ENCODE measurements at regions not wholly inside any gene's neighbourhood (a gene's known extent, or its start where the extent isn't known, plus 50 kb on each side); places are given as distances from the start of the nearest gene placed in this dataset.

DNA sequence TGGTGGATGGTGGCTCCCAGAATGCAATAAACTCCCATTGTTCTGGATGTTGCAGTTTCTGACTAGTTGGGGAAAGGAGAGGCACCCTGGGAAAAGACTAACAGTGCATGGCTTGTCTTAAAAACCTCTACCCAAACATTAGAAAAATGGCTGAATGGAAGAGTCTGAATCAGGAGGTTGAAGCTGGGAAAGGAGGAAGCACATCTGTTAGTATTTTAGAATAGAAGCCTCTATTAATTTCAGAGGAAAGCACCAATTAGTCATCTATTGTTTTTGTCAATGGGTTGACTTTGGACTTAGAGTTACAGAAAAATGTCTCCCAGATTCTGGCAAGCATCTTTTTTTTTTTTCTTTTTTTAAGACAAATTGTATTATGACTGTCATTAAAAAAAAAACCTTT is 56.1 kb upstream of the ELMO1 start:
- DNase-seq = no peak

DNA sequence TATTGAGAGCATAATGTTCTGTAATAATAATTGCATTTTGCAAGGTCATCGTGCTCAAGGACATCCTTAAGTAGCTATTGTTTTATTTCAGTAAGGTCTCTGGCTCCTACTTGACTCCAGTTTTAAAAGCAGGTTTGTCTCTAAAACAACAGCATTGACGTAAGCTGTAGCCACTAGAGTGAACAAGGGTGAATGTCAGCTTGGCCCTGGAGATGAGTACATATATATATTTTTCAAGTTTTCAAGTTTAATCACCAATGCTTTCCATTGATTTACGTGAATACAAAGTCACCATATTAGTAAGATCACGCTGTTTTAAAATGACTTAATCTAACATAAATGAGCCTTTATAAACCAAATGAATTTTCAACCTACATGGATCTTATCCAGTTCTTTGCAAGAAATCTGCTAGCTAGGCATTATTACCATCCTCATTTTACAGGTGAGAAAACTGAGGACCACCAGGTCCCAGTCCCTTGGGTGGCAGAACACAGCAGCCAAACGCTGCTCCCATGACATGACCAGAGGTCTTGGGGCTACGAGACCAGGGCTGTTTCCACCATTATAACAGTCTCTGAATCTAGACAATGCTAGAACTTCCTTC is 57.2 kb upstream of the ELMO1 start:
- no peak for DNase-seq

DNA sequence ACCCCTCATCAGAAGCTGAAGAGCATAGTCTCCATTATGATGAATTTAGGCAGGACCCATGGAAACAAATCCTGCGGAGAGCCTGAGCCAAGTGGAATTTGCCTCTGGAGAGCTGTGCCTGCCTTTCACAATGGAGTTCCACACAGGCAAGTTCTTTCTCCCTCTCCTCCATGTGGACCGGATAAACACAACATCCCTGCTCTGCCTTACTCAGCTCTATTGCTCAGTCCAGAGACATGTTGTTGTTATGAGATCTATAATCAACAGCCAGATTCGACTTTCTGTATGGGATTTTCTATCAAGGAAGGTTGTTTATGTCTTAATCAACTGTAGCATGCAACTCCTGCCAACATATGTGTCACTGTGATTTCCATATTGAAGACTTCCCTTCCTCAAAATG is 59.5 kb upstream of the ELMO1 start:
- DNase-seq = no peak

DNA sequence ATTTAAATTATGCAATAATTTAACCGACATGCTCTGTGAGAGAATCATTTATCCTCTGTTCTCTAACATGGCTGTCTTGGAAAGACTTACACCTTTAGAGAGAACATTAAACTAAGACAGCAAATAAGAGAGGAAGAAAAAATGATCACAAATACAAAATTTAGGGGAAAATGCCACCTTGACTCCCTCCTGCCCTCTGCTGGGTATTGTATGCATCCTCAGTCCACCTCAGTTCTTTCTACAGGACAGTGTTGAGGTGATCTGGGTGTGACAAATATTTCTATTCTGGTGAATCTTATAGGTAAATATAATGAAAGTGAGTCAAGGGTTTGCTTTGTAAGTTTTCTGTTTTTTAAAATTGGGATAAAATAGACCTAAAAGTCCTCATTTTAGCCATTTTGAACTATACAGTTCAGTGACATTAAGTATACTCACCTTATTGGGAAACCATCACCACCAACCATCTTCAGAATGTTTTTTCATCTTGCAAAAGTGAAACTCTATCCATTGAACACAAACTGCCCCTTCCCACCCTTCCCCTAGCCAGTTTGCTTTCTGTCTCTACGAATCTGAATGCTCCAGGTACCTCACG is 61.5 kb upstream of the ELMO1 start:
- peak; percentile 15 for DNase-seq

DNA sequence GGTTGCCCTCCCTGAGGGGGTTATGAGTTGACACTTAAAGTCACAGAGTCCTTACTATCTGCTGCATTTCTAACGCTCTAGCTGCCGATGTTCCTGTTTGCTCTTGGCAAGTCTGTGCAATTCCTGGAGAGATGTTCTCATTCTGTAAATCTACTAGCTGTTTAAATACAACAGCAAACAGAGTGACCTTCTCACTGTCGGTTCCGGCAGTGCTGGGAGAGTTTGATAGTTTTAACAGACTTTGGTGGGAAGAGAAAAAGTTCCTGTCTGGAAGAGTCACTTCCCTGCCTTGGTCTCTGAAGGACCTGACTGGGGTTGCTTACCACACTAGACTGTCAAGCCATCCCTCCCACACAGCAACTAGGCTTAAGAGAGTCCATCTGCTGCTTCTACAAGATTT is 63.3 kb upstream of the ELMO1 start:
- no peak for DNase-seq

DNA sequence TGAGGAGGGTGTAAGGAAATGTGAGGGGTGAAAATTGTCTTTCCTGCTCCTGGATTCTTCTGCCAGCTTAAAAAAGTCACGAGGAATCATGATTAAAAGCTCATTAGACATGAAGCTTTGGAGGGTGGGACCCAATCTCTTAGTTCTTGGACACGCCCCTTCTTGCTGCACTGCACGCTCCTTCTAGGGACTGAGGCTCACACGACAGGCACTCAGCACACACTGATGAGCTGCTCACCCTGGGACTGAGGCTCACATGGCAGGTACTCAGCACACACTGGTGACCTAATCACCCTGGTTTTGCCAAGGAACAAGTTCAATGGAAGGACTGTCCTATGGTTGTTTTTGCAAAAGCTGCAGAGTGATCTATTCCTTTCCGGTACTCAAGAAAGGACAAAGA is 65.8 kb upstream of the ELMO1 start:
- DNase-seq = no peak

DNA sequence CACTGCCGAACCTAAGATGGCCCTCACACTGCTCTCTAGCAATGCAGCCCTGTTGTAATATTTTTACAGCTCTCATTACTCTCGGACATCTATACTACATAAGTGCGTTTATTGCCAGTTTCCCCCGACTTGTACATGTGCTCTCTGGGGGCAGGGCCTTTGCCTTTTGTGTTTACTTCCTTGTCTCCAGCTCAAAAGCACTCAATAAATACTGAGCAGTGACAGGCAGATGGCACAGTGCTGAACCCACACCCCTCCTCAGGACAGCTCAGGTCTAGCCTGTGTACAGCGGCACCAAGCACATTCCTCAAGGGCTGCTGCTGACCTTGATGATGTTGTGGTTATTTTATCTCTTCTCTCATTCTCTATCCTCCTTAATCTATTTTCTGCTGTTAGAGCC is 68.0 kb upstream of the ELMO1 start:
- no peak for DNase-seq

DNA sequence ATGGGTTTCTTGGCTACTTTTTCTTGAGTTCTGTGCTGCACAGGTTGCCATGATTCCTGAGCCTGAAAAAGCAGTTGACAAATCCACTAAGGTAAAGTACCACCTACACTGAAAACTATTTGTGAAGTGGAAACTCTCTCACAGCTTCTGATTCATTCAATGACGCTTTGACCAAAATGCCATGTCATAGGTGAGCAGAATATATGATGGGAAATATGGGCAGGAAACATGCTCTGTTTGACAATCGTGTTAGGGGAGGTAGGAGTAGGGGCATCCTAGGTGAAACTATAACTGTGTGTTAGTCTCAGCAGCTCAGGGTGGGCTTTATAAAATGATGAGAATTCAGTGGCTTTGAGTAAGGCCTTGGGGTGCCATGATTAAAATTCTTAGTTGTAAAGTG is 69.6 kb upstream of the ELMO1 start:
- DNase-seq = no peak

DNA sequence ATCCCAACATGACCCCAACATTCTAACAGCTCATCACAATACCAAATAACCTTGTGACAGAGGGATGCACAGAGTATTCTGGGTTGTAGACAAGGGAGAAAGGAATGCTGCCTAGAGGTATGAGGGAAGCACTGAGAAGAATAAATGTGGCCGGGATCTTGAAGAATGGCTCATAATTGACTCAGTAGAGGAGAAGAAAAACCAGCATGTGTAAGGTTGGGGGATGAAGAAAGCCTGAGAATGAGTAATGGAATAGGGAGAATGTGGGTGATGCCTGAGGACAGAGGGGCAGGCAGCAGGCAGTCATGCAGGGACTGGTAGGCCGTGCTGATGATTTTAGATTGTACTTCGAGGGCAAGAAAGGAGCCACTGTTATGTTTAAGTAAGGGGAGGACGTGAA is 75.4 kb upstream of the ELMO1 start:
- no peak for DNase-seq

DNA sequence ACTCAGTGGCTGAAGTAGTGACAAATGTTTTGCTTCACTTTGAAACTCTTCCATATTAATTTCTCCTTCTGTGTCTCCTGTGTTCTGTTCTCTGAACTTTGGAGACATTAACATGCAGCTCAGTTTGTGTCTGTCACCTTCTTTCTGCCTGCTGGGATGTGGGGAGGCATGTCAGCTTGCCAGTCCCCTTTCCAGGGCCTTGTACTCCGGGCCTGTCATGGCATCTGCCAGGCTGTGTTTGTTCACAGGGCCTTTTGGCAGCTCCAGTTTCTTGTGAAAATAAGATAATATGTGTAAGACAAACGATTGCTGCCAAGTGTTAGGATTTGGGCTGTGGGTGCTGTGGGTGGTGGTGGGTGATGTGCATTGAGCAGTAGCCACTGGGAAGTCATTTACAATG is 76.1 kb upstream of the ELMO1 start:
- no peak for DNase-seq

DNA sequence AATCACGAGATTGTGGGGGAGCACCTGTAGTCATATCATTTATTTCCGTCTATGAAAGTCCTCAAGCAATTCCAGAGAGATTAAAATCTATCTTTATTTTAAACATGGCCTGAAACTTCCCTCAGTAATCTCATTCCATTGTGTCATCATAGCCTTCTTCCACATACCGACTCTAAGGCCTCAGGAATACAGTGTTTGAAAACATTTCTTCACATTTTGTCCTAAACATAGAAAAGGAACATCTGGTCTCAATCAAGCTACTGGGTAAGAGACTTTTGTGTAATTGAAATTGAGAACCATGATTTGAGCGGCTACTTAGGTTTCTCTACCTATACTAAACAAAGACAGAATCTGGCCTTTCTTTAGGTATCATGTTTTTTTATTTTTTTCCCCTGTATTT is 78.0 kb upstream of the ELMO1 start:
- no peak for DNase-seq

DNA sequence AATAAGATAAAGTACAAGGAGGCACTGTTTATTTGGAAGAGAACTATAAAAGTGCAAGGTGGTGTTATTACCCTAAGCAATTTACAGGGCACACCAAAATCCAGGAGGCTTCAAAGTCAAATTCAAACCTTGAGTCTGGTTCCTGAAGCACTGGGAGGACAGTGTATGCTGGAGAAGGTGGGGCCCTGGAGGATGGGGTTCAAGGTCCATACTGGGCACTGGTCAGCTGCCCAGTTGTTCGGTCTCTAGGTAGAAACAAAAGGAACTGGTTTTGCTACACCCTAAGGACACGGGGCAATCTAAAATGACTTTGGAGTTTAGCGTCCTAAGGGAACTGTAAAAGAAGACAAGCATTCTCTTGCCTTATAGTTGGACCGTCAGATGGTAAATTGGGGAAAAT is 78.4 kb upstream of the ELMO1 start:
- DNase-seq = no peak

DNA sequence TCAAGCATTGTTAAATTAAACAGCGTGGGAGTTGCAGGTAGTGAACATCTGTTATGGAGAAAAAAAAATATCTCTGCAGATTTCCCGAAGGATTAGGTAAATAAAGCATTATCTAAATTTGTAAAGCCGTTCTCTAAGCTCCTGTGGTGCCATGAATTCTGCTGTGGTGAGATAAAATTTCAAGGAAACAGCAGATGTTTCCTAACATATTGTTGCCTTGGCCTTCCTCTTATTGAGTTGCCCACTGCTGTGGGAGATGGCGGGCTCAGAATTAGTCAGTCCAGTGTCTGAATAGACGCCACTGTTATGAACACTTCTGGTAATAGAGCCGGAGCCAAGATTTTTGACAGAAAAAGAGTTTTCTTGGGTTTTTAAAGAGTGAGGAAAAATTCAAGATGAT is 82.6 kb upstream of the ELMO1 start:
- peak; percentile 63 for DNase-seq

DNA sequence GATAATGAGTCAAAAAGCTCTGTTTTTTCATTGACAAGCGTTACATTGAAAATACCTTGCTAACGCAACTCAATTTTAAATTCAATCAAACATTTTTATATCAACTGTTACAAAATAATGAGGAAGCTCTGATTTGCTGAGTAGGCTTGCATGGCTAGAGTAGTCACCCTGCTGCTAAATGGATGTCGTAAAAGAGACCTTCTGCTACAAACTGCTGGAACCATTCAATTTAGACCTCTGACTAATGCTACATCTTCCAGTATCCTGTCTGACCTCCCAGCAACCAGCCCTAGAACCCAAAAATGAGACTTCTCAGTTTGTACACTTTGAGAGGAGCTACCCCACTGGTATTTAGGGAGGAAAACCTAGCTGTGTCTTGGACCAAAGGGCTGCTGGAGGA is 84.0 kb upstream of the ELMO1 start:
- DNase-seq = no peak

DNA sequence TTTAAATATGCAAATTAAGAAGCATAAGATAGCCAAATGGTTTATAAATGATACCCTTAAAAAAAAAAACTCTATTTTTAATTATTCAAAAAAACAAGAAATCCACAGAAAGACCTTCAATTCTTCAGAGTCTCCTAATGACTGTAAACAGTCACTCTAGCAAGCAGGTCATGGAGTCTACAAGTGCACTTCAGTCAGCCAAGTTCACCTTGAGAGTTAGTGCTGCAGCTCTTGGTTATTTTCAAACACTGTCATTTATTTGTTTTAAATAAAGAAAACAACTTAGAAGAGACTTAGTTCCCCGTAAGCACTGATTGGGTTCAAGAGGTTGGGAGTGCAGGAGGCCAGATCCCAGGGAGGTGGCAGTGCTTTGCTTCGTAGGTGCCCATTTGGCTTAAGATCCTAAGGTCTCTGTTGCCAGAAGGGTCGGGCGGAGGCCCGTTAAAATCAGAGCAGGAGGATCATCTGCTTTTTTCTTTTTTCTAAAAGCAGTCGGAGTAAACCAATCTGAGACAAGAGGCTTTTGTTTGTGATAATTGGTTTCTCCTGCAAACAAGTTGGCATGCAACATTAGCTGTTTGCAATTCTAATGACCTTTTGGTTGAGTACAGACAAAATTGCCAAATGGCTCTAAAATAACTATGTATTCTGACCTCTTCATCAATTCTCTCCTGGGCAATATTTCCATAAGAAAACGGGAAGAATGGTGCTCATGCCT is 86.4 kb upstream of the ELMO1 start:
- DNase-seq = no peak

DNA sequence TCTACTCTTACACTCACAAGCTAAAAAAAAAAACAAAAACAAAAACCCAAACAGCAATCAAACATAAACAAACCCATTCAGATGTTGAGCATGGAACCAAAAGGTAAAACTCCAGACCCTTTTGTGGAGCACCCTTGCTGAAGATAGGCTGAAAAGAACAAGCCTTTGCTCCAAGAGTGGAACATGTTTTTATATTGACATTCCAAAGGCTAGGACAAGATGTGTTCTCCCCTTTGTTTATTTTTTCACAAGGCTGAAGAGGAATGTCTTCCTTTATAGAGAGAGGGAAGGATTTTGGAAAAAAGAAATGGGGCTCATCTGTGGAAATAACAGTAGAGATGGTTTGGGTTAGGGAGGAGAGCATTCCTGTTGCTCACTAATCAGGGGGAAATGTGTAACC is 87.2 kb upstream of the ELMO1 start:
- DNase-seq = no peak

DNA sequence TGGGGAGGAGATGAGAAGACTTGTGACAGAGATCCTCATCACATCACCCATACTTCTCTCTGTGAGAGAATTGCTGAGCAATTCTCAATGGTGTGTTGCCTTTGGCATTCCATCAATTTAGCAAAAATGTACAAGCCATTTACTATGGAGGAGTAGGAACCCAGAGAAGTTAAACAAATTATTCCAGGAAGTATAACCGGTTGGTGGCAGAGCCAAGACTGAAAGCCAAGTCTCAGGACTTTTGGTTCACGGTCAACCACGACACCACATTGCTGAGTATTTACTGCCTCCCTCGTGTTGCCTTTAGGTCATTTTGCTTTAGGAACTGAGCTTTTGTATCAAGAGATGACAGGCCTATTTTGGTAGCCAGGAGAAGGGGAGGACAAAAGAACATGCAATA is 88.0 kb upstream of the ELMO1 start:
- DNase-seq = no peak

DNA sequence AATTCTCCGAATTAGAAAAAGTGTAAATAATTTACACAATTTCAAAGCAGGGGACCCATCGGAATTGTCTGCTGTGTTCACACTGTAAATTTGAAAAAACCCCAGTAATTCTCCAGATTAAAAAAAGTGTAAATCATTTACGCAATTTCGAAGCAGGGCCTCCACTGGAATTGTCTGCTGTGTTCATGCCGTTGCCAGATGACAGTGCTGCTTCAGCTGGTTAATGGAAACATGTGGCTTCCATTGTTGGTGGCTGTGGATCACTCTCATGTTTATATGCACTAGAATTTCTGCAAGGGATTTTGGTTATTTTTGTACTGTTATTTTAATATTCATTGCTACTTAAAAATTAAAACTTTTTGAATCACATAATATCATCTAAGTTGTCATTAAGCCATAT is 88.8 kb upstream of the ELMO1 start:
- no peak for DNase-seq

DNA sequence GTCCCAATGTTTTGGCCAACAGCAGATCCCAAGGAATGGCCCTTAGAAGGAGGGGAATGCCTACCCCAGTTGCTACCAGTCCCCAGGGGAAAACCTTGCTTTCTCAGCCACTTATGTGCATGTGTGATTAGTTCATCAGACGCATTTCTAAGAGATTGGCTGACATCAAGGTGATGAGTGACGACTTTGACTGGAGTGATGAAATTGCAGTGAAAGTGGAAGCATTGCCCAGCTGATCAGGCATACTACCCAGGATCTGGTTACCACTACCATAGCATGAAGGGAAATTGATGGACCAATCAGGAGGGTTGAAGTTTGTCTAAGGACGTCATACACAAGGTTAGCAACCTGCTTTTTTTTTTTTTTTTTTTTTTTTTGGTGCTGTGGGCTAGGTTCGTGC is 90.3 kb upstream of the ELMO1 start:
- no peak for DNase-seq

DNA sequence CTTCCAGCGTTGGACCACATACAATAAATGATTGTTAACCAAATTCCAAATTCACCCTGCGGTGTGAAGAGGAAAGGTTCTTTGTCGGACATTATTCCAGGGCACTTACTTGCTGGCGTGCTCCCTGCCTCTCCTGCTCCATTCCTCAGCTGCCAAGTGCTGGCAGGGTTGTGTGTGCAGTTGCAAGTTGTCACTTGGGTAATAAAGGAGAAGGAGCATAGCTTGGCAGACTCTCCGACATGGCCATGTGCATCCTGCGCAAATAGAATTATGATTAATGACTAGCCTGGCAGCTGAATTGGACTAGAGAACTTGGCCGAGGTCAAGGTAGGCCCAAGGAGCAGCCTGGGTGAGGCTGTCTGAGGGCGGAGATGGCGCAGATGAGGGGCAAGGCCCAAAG is 92.3 kb upstream of the ELMO1 start:
- no peak for DNase-seq

DNA sequence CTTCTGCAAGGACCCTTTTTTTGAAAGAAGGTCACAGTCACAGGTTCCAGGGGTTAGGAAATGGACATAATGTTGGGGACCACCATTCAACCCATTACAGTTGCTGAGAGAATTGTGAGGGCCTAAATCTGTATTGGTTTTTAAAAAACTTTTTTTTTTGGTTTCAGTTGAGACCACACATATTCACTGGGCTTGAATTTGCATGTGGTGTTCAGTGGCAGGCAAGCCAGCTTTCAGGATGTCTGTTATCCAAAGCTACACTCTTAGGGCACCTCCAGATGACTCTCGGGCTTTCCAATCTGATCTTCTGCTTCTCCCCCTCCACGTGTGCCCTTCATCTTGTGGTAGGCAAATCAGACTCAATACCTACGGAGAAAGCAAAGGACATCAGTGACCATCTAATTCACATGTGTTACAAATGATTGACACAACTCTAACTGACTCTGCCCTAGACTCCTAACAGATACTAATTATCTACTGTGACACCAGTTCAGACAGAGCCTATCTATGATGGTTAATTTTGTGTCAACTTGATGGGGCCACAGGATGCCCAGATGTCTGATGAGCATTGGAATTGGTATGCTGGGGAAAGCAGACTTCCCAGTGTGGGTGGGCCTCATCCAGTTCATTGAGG is 93.3 kb upstream of the ELMO1 start:
- no peak for DNase-seq

DNA sequence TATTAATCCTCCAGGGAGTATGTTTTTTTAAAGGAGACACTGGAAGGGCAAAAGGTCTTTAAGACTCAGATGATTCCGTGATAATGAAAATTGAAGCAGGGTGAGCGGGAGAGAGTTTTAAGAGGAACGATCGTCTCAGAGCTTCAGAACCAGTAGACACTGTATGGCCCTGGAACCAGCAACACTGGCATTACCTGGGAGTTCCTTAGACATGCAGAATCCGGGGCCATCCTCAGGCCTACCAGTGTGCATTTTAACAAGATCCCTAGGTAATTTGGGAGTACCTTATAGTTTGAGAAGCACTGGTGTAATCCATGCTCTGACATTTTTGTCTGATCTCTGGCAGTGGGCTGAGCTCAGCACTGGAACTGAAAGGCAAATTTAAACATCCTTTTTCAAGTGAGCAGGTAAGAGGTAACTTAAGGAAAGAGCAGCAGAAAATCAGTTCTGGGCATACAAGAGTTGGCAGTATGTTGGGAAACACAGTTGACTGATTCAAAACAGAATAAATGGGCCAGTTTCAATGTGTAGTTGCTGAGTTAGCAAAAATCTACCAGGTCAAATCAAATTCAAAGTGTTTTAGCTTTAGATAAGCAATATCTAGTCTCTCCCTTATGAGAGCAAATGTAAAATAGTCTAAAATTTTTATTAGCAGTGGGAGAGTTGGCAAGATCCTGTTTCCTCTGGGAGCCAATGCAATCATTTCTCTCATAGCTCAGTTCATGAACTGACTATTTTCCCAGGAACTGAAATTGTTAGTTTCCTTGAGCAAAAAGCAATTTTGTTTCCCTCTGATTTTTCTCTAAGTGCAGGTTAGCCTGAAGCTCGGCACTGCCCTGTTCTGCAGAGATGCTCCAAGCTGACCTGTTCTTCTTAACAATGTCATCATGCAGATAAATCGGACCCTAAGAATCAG is 97.2 kb upstream of the ELMO1 start:
- no peak for DNase-seq

DNA sequence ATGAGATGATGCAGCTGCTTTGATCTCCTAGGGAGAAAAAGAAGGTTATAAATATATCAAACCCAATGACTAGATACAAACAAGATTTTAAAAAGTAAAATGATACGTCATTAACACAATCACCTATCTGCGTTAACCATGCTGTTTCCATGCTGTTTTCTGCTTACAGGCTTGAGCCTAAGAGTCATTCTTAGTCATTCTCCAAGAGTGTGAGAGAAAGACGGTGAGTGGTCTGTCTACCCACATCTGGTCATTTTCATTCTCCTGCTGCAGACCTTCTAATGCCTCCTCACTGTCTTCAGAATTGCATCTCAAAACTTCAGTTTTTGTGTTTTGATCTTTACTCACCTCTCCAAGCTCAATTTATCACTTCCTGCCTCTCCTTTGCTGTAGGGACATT is 98.0 kb upstream of the ELMO1 start:
- DNase-seq = no peak

All from GDM1 (cell line).